ENCODE measurements at regions not wholly inside any gene's neighbourhood (a gene's known extent, or its start where the extent isn't known, plus 50 kb on each side); places are given as distances from the start of the nearest gene placed in this dataset.

DNA sequence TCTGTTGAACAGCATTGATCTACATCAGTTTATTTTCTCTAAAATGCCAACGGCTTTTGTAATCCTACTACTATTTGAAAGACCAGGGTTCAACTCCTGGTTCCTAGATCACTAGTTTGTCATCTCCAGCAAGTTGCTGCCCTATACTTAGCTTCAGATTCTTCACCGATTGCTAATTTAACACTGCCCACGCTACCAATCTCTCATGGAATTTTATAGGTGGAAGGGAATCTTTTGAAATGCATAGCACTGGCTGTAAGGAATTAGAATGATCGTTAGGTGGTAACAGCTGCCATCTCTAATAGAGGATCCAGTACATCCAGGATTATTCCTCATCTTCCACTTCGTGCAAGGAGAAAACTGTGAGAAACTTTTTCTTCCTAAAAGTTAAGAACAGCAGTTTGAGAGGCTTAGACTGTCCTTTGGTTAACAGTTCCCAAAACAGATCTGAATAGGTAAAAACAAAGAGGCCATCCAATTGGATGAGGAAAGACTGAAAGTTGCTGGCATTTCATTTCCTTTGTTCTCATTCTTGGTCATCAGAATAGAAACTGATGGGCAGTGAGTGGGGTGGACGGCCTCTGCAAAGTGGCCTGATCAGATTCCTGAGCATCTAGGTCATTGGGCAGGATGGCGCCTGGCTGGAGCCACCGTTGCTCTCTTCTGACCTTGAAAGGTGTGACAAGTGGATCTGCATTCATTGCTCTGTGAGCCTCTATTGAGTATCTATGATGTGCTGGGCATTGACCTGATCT, 236.3 kb upstream of the SORL1-AS1 start (continued):
- TF ChIP-seq, protein P1, sequence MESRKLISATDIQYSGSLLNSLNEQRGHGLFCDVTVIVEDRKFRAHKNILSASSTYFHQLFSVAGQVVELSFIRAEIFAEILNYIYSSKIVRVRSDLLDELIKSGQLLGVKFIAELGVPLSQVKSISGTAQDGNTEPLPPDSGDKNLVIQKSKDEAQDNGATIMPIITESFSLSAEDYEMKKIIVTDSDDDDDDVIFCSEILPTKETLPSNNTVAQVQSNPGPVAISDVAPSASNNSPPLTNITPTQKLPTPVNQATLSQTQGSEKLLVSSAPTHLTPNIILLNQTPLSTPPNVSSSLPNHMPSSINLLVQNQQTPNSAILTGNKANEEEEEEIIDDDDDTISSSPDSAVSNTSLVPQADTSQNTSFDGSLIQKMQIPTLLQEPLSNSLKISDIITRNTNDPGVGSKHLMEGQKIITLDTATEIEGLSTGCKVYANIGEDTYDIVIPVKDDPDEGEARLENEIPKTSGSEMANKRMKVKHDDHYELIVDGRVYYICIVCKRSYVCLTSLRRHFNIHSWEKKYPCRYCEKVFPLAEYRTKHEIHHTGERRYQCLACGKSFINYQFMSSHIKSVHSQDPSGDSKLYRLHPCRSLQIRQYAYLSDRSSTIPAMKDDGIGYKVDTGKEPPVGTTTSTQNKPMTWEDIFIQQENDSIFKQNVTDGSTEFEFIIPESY (IDR thresholded peaks at IDR 0.05; ENCODE audit: extremely low read depth, insufficient replicate concordance, low read length) = no peak

DNA sequence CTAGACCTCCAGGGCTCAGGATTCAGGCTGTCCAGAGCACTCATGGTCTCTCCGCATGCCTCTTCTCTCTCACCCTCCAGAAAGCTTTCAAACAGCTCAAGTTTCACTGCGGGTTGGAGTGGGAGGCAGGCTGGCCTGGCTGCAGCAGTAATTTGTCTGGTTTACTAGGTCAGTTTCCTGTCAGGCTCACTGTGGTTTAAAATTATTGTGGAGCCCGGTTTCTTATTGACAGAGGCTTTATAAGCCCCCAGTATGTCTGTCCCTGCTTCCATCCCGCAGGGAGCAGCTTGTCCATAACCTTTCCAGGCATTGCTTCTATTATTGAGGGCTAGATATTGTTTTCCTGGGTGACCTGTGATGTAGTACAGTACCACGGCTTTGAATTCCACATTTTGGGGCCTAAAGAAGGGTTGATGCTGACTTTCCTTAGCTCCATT, 235.3 kb upstream of the SORL1-AS1 start:
- POLR2A ChIA-PET = no interaction called here
- CTCF ChIA-PET = no interaction called here
- Histone ChIP-seq H3K27ac (ENCODE audit: low read depth, low read length) (peak overlapping the region; percentile 80), H3K4me2 (ENCODE audit: low read length) (peak overlapping the region; percentile 78), H3K9me2 (ENCODE audit: insufficient read depth) (no peaks in the 10 kb centered on the region), H3K4me1 (ENCODE audit: control insufficient read depth in 1 of 2, insufficient read depth in 2 of 2, low read length in 2 of 2) (peaks cover 30 to 51% of the 10 kb centered on the region in 2 experiments), H4K20me1 (ENCODE audit: insufficient read depth) (no peaks in the 10 kb centered on the region), H3K79me2 (ENCODE audit: insufficient read depth, low read length) (no peaks in the 10 kb centered on the region), H3K36me3 (ENCODE audit: control insufficient read depth in 1 of 2, insufficient read depth in 2 of 2, low read length in 2 of 2) (no peaks in the 10 kb centered on the region), H2AFZ (ENCODE audit: low read depth, low read length, poor library complexity, severe bottlenecking) (no peak overlapping the region), H3K27me3 (ENCODE audit: insufficient read depth, low read length) (no peaks in the 10 kb centered on the region), H3K9ac (ENCODE audit: low read length) (peak overlapping the region; percentile 52), H3K9me3 (ENCODE audit: control insufficient read depth in 1 of 2, insufficient read depth in 1 of 2, low read depth in 1 of 2, low read length in 2 of 2) (no peaks in the 10 kb centered on the region), H3K4me3 (replicated peaks in 1 of 2; ENCODE audit: low read depth in 1 of 2, low read length in 2 of 2) (no peak overlapping the region)
- RAD21 ChIA-PET (ENCODE audit: low non-redundant PET in 1 of 2, low total read pairs in 2 of 2, uncharacterized antibody in 2 of 2, unreplicated experiment in 2 of 2) = no interaction called here
- no peak for DNase-seq (ENCODE audit: low read depth, low spot score)
- TF ChIP-seq SP1 (IDR thresholded peaks at IDR 0.05; ENCODE audit: low read depth) = no peak
- 0 out of 2 replicates have a peak, but pooled peaks have one; percentile 15 for TF ChIP-seq ZFX (IDR thresholded peaks at IDR 0.05)
- TF ChIP-seq, protein P2, sequence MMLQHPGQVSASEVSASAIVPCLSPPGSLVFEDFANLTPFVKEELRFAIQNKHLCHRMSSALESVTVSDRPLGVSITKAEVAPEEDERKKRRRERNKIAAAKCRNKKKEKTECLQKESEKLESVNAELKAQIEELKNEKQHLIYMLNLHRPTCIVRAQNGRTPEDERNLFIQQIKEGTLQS (IDR thresholded peaks at IDR 0.05) = no peak
- TF ChIP-seq EZH2phosphoT487 (IDR thresholded peaks at IDR 0.05; ENCODE audit: borderline replicate concordance) = no peak
- TF ChIP-seq FOSL1 (IDR thresholded peaks at IDR 0.05; ENCODE audit: low read depth) = no peak
- ATAC-seq = peak; percentile 8
- intact Hi-C loops (cut with micrococcal nuclease) = no loop called here
- BruUV-seq (replicated peaks) = no TSS peak

All from HCT116 (cell line).